ENCODE measurements at regions not wholly inside any gene's neighbourhood (a gene's known extent, or its start where the extent isn't known, plus 50 kb on each side); places are given as distances from the start of the nearest gene placed in this dataset.

GRCh38 chr11:131129474-131129873 is 213.2 kb upstream of the SNX19 start:
- Histone ChIP-seq H3K36me3 (no peaks in the 10 kb centered on the region), H3K4me1 (no peaks in the 10 kb centered on the region), H3K9me3 (peaks cover 0 to 19% of the 10 kb centered on the region in 2 donors), H3K27me3 (no peaks in the 10 kb centered on the region), H3K27ac (no peak overlapping the region), H3K4me3 (no peak overlapping the region)
- no peak for TF ChIP-seq CTCF (IDR thresholded peaks at IDR 0.05)
- no peak for DNase-seq (ENCODE audit: low spot score)

- no peak overlapping the region for H3K4me3 ChIP-seq
- no peaks in the 10 kb centered on the region for H3K4me1 ChIP-seq
- no peaks in the 10 kb centered on the region for H3K27me3 ChIP-seq
- no peaks in the 10 kb centered on the region for H3K36me3 ChIP-seq
- no peaks in the 10 kb centered on the region for H3K9me3 ChIP-seq
- H3K27ac ChIP-seq = no peak overlapping the region
- no peak for DNase-seq (ENCODE audit: low spot score)
- TF ChIP-seq CTCF (IDR thresholded peaks at IDR 0.05) = no peak
Measured at GRCh38 chr11:131135611-131136010, 219.3 kb upstream of the SNX19 start.

GRCh38 chr11:131136486-131136885 is 220.2 kb upstream of the SNX19 start:
- TF ChIP-seq CTCF (IDR thresholded peaks at IDR 0.05) = no peak
- no peak overlapping the region for H3K27ac ChIP-seq

GRCh38 chr11:131137046-131137445 is 220.8 kb upstream of the SNX19 start:
- no peaks in the 10 kb centered on the region for H3K27me3 ChIP-seq
- H3K27ac ChIP-seq = no peak overlapping the region
- H3K36me3 ChIP-seq = no peaks in the 10 kb centered on the region
- no peak overlapping the region for H3K4me3 ChIP-seq
- no peaks in the 10 kb centered on the region for H3K9me3 ChIP-seq
- H3K4me1 ChIP-seq = no peaks in the 10 kb centered on the region
- DNase-seq (ENCODE audit: low spot score) = no peak
- TF ChIP-seq CTCF (IDR thresholded peaks at IDR 0.05) = no peak

More at GRCh38 chr11:131136486-131136885, 220.2 kb upstream of the SNX19 start:
- Histone ChIP-seq H3K4me3 (no peak overlapping the region), H3K9me3 (no peaks in the 10 kb centered on the region), H3K27me3 (no peaks in the 10 kb centered on the region), H3K4me1 (no peaks in the 10 kb centered on the region), H3K36me3 (no peaks in the 10 kb centered on the region)
- DNase-seq (ENCODE audit: low spot score) = no peak

GRCh38 chr11:131138731-131139130 is 222.5 kb upstream of the SNX19 start:
- no peaks in the 10 kb centered on the region for H3K27me3 ChIP-seq
- no peak for TF ChIP-seq CTCF (IDR thresholded peaks at IDR 0.05)
- DNase-seq (ENCODE audit: low spot score) = no peak
- H3K4me3 ChIP-seq = no peak overlapping the region
- H3K27ac ChIP-seq = no peak overlapping the region
- no peaks in the 10 kb centered on the region for H3K9me3 ChIP-seq
- no peaks in the 10 kb centered on the region for H3K4me1 ChIP-seq
- H3K36me3 ChIP-seq = no peaks in the 10 kb centered on the region

GRCh38 chr11:131145791-131146190 is 224.6 kb upstream of the NTM start:
- DNase-seq (ENCODE audit: low spot score) = no peak
- no peaks in the 10 kb centered on the region for H3K9me3 ChIP-seq
- no peaks in the 10 kb centered on the region for H3K4me1 ChIP-seq
- H3K4me3 ChIP-seq = no peak overlapping the region
- no peaks in the 10 kb centered on the region for H3K36me3 ChIP-seq
- TF ChIP-seq CTCF (IDR thresholded peaks at IDR 0.05) = no peak
- H3K27me3 ChIP-seq = no peaks in the 10 kb centered on the region
- H3K27ac ChIP-seq = no peak overlapping the region

All from right atrium auricular region (tissue), 2 donors.